ENCODE measurements at regions not wholly inside any gene's neighbourhood (a gene's known extent, or its start where the extent isn't known, plus 50 kb on each side); places are given as distances from the start of the nearest gene placed in this dataset.
A peak's percentile ranks its signal among the peaks of the same experiment; 100 is the strongest.
"Not testable (repeated sequence)": the region's sequence is repeated elsewhere in the genome, so short reads cannot be mapped to it uniquely, and the experiment has no call there.

GRCh38 chr1:143905214-143906179 lies 66.3 kb downstream of the FAM72C start:
- H3K4me1 Mint-ChIP-seq, H3K9me3 Mint-ChIP-seq, H3K36me3 Mint-ChIP-seq, H3K27me3 Mint-ChIP-seq: not testable (repeated sequence)
- H3K27ac Mint-ChIP-seq, result peak overlapping the region; percentile 66
- peak overlapping the region; percentile 80 for H3K4me3 Mint-ChIP-seq
- peak; percentile 50 for ATAC-seq

- H3K4me3 Mint-ChIP-seq, H3K27ac Mint-ChIP-seq, H3K9me3 Mint-ChIP-seq, H3K36me3 Mint-ChIP-seq, H3K27me3 Mint-ChIP-seq, H3K4me1 Mint-ChIP-seq: not testable (repeated sequence)
- ATAC-seq, result peak; percentile 82
Measured at GRCh38 chr1:143904622-143904979, 67.2 kb downstream of the FAM72C start.

- not testable (repeated sequence) for H3K4me1 Mint-ChIP-seq, ATAC-seq, H3K27ac Mint-ChIP-seq, H3K36me3 Mint-ChIP-seq, H3K27me3 Mint-ChIP-seq, H3K4me3 Mint-ChIP-seq, H3K9me3 Mint-ChIP-seq
Measured at GRCh38 chr1:143903899-143904621, 67.7 kb downstream of the FAM72C start.

DNA sequence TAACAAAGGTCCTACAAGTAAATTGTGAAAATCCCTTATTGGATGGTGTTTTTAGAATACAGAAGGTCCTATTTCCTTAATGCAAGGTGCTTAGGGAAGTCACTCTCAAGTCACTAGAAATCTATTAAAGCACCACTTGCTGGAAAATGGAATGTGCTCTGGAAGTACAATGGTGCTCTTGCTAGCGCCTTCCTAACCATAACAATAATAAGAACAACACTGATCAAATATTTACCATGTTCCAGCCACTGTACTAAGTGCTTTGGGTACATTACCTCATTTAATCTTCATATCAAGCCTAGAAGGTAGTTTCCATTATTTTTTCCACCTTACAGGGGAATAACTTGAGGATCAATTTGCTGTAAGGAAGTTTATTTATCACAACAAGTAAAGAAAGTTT lies 75.4 kb downstream of the FAM72C start:
- not testable (repeated sequence) for H3K27ac Mint-ChIP-seq, H3K4me3 Mint-ChIP-seq, H3K9me3 Mint-ChIP-seq, H3K27me3 Mint-ChIP-seq, H3K36me3 Mint-ChIP-seq, ATAC-seq, H3K4me1 Mint-ChIP-seq

DNA sequence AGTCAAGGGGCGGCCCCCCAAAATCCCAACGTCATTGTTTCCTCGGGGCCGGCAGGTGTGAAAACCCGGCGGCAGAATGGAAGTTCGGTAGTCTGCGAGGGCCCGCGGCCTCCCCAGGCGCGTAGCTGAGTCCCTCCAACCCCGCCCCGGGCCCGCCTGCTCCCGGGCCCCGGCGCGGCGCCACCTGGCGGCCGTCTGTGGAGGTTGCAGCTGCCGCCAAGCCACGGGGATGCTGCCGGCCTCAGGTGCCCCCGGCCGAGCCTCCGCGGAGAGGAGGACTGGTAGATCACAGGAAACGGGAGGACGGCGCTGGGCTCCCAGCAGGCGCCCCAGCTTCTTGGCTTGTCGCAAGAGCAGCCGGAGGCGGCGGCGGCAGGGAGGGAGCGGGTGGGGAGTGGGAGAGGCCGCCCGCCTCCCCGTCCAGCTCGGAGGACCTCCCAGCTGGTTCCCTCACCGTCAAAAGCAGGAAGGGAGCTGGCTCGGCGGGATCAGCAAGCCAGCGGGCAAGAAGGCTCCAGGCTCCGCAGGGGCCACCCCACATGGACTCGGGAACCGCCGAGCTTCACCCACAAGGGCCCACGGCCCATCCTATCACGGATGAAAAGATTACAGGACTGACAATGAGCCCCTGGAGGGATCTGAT lies 86.7 kb downstream of the FAM72C start:
- ATAC-seq, result peak; percentile 97
- H3K27ac Mint-ChIP-seq, H3K9me3 Mint-ChIP-seq, H3K36me3 Mint-ChIP-seq, H3K4me1 Mint-ChIP-seq, H3K27me3 Mint-ChIP-seq: not testable (repeated sequence)
- peak overlapping the region; percentile 25 for H3K4me3 Mint-ChIP-seq

- H3K9me3 Mint-ChIP-seq, H3K36me3 Mint-ChIP-seq, H3K27me3 Mint-ChIP-seq, H3K4me1 Mint-ChIP-seq, H3K27ac Mint-ChIP-seq: not testable (repeated sequence)
- ATAC-seq, result peak; percentile 89
- H3K4me3 Mint-ChIP-seq, result peak overlapping the region; percentile 57
Measured at GRCh38 chr1:143884532-143884931, 87.3 kb downstream of the FAM72C start.

DNA sequence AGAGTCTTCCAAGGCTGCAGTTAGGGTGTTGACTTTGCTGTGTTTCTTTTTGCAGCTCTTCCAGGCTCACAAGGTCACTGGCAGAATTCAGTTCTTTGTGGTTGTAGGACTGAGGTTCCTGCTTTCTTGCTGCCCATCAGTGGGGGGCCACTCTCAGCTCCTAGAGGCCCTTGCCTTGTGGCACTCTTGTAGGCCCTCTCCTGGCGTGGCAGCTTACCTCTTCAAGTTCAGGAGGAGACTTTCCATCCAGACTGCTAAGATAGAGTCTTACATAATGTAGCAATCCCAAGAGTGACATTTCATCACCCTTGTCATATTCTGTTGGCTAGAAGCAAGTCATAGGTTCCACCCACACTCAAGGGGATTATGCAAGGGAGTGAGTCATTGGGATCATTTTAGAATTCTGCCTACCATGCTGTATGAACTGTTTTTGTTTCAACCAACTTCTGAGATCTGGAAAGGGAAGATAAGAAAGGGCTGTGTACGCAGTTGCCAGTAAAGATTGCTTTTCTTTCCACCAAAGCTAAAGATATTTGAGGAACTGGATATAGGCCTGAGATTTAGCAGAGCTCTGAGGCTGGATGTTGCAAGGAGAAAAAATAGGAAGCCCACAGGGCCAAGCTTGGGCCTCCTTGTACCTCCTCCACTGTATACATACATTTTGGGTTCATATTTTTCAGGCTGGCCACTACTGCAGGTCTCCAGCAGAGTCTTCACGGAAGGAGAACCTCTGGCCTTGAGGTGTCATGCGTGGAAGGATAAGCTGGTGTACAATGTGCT lies 91.8 kb downstream of the FAM72C start:
- H3K27ac Mint-ChIP-seq, H3K9me3 Mint-ChIP-seq, H3K27me3 Mint-ChIP-seq, ATAC-seq, H3K36me3 Mint-ChIP-seq, H3K4me1 Mint-ChIP-seq, H3K4me3 Mint-ChIP-seq: not testable (repeated sequence)

DNA sequence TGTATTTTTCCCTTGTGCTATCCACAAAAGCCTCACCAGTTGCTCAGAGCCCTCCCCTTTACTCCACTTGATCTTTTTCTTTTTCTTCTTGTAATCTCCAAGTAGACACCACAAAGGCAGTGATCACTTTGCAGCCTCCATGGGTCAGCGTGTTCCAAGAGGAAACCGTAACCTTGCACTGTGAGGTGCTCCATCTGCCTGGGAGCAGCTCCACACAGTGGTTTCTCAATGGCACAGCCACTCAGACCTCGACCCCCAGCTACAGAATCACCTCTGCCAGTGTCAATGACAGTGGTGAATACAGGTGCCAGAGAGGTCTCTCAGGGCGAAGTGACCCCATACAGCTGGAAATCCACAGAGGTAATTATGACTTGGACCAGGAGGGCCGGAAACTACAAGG lies 95.8 kb downstream of the FAM72C start:
- not testable (repeated sequence) for H3K27ac Mint-ChIP-seq, H3K9me3 Mint-ChIP-seq

GRCh38 chr1:143874625-143875024 lies 97.2 kb downstream of the FAM72C start:
- not testable (repeated sequence) for H3K36me3 Mint-ChIP-seq, H3K9me3 Mint-ChIP-seq, H3K27ac Mint-ChIP-seq, ATAC-seq, H3K4me1 Mint-ChIP-seq, H3K27me3 Mint-ChIP-seq, H3K4me3 Mint-ChIP-seq

More for the DNA sequence above, 95.8 kb downstream of the FAM72C start:
- H3K36me3 Mint-ChIP-seq, H3K4me1 Mint-ChIP-seq, ATAC-seq, H3K4me3 Mint-ChIP-seq, H3K27me3 Mint-ChIP-seq: not testable (repeated sequence)

DNA sequence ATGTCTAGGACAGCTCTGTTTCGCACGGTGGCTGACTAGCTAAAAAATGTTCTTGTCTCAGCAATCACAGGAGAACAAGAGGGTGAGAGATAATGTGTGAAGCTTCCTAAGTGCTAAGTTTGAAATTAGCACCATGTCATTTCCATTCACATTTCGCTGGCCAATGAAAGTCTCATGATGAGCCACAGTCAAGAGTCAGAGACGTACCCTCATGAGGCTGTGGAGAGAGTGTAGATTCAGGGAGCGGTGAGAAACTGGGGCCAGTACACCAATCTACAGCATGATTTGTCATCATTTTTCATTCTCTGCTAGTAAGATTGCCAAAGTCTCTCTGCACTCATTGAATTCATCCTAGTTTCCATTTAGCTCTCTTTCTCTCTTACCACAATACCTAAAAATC lies 98.1 kb downstream of the FAM72C start:
- not testable (repeated sequence) for H3K4me3 Mint-ChIP-seq, H3K27me3 Mint-ChIP-seq, H3K27ac Mint-ChIP-seq, H3K36me3 Mint-ChIP-seq, H3K9me3 Mint-ChIP-seq, ATAC-seq, H3K4me1 Mint-ChIP-seq

GRCh38 chr1:143870388-143870787 lies 101.4 kb downstream of the FAM72C start:
- not testable (repeated sequence) for H3K27me3 Mint-ChIP-seq, H3K36me3 Mint-ChIP-seq, H3K4me1 Mint-ChIP-seq, H3K4me3 Mint-ChIP-seq, H3K27ac Mint-ChIP-seq, H3K9me3 Mint-ChIP-seq, ATAC-seq

DNA sequence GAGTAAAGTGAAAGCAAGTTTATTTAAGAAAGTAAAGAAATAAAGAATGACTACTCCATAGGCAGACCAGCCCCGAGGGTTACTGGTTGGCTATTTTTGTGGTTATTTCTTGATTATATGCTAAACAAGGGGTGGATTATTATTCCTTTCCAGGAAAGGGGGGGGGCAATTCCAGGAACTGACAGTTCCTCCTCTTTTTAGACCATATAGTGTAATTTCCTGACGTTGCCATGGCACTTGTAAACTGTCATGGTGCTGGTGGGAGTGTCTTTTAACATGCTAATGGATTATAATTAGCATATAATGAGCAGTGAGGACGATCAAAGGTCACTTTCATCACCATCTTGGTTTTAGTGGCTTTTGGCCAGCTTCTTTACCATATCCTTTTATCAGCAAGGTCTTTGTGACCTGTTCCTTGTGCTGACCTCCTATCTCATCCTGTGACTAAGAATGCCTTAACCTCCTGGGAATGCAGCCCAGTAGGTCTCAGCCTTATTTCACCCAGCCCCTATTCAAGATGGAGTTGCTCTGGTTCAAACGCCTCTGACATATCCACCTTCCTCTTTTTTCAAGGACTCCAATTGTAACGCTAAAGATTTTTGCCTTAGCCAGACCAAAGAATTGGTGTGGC lies 104.1 kb downstream of the FAM72C start:
- H3K27me3 Mint-ChIP-seq, H3K27ac Mint-ChIP-seq, H3K36me3 Mint-ChIP-seq, ATAC-seq, H3K9me3 Mint-ChIP-seq, H3K4me1 Mint-ChIP-seq, H3K4me3 Mint-ChIP-seq: not testable (repeated sequence)

DNA sequence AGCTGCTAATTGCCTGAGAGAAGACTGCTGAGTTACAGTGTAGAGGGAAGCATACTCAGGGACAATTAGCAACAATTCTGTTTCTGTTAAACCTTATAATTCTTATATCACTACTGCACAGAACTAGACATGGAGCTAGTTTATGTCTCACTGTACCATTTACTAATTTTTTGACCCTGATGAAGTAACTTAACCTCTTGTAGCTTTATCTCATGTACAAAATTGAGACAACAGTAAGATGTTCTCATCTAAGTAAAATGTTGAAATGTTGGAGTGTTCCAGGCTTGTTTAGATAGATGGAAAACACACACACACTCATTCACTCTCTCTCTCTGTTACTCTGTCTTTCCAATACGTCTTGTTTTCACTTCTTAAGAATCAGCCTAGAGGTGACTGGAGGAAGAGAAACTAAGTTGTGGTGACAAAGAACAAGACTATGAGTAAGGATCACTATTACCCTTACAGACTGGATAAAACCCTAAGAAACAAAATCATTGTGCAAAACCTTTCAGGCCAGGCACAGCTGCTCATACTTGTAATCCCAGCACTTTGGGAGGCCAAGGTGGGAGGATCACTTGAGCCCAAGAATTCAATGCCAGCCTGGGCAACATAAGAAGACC lies 107.8 kb downstream of the FAM72C start:
- not testable (repeated sequence) for H3K36me3 Mint-ChIP-seq, H3K27me3 Mint-ChIP-seq, H3K4me3 Mint-ChIP-seq, H3K4me1 Mint-ChIP-seq, H3K9me3 Mint-ChIP-seq, H3K27ac Mint-ChIP-seq
- ATAC-seq, result peak; percentile 83

DNA sequence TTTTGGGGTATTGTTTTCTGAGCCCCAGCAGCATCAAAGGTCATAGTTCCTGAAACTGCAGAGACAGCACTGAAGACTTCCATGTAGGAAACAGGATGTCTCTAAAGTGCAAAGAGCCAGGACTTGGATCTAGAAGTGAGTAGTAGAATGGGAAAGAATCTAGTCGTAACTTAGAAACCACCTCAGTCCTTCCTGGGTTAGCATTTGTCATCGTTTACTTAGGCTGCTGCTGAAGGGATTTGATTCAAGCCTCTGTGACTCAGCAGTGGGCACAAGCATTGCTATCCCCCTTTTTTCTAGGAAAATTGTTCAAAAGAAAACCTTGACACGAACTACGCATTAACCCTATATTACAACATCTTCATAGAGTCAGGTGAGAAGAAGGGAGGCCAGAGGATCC lies 109.1 kb downstream of the FAM72C start:
- not testable (repeated sequence) for H3K9me3 Mint-ChIP-seq, H3K4me1 Mint-ChIP-seq, H3K4me3 Mint-ChIP-seq, H3K27ac Mint-ChIP-seq, ATAC-seq, H3K36me3 Mint-ChIP-seq, H3K27me3 Mint-ChIP-seq
